ENCODE measurements at regions not wholly inside any gene's neighbourhood (a gene's known extent, or its start where the extent isn't known, plus 50 kb on each side); places are given as distances from the start of the nearest gene placed in this dataset.
"Not testable (repeated sequence)": the region's sequence is repeated elsewhere in the genome, so short reads cannot be mapped to it uniquely, and the experiment has no call there.

DNA sequence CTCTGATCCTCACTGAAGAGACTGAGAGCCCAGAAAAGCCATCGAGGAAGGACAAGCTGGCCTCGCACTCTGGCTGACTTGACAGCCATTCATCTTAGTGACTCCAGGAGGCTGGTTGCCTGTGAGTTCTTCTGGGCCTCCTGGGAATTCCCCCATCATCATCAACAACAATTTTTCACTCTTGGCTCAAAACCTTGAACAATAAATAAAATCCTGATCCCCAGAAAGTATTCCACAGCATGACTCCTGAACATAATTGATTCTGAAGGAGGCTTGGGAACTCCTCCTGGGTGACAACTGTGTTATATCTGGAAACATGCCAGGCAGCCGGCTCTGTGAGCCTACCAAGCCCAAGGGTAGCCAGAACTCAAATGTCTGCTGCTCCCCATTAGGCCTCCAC, 188.6 kb downstream of the SHQ1 start:
- DNase-seq, result no peak

DNA sequence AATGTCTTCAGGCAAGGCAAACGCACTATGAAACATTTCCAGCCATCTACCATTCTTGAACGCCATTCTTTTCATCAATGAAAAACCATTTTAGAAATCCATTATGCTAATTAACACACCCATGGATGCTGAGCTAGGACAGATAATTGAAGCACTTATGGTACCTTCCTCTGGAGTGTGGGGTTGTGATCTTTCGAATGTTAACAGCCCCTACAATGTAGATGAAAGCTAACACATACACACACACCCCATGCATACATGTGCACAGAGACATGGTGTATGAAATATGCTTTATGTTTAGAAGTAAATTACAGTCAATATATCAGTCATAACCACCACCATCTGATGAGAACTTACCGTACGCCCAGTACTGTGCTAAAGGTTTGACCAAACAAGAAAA, 189.1 kb downstream of the SHQ1 start:
- no peak for DNase-seq

- no peak for DNase-seq
Measured at GRCh38 chr3:72658466-72659100, 189.7 kb downstream of the SHQ1 start.

DNA sequence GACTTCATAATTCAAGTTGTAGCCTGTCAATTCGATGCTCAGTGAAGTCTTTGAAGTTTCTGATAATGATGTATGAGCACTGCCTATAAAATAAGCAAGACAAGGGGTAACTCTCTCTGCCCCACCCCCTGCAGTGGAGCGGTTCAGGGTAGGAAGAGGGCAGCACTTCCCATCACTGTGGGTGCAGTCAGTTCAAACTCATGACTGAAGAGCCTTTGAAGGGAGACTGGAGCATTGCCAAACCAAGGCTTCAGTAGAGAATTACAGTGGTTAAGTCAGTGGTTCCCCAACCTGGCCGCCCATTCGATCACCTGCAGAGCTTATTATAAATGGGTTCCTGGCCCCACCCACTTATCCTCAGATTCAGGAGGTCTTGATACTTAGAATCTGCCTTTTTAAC, 190.6 kb downstream of the SHQ1 start:
- no peak for DNase-seq

DNA sequence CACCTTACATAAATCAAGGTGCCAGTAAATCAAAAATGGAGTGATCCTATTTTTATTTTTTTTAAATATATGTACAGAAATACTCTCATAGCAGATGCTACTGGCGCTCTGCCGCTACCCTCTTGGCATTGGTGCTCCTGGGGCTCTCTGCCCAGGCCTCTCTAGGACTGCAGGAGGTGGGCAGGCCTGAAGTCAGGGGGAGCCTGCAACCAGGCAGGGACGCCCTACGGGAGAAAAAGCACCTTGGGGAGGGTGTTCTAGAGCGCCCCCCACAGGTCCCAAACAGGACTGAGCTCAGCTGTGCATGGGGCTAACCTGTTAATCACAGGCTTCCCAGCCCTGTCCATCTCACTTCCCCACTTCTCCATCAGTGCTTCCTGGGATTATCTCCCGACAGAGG, 192.5 kb downstream of the SHQ1 start:
- peak; percentile 54 for DNase-seq

DNA sequence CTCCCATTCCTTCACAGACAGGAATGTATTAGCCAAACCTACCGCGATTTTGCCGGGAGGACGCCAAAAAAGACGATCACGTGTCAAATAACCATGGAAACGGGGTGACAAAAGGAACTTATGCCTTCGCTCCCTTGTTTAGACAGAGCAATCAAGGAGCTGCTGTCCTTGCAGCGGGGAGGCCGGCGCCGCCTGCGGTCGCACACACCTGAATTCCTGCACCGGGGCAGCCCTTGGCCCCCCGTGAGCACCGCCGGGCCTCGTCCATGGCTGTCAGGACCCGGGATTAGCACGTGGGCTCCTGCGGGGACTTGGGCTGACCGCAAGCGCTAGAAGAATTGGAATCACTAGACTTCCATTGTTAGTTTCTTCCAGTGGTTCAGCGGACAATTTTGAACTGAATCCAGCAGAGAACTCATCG, 193.1 kb downstream of the SHQ1 start:
- no peak for DNase-seq

- no peak for DNase-seq
Measured at GRCh38 chr3:72652395-72652794, 195.8 kb downstream of the SHQ1 start.

GRCh38 chr3:72651498-72651897, 196.7 kb downstream of the SHQ1 start:
- no peak for DNase-seq

DNA sequence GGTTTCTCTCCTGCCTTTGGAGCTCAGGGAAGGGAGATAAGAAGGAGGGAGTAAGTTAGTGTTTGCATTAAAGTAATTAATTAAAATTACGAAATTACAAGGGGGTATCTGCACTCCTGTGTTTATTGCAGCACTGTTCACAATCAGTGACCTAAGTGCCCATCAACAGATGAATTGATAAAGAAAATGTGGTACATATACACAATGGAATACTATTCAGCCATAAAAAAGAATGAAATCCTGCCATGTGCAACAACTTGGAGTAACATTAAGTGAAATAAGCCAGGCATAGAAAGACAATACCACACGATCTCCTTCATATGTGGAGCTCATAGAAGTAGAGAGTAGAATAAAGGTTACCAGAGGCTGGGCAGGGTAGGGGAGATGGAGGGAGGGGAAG, 202.0 kb downstream of the SHQ1 start:
- DNase-seq, result no peak

- DNase-seq, result not testable (repeated sequence)
Measured at GRCh38 chr3:72643635-72644034, 204.6 kb downstream of the SHQ1 start.

DNA sequence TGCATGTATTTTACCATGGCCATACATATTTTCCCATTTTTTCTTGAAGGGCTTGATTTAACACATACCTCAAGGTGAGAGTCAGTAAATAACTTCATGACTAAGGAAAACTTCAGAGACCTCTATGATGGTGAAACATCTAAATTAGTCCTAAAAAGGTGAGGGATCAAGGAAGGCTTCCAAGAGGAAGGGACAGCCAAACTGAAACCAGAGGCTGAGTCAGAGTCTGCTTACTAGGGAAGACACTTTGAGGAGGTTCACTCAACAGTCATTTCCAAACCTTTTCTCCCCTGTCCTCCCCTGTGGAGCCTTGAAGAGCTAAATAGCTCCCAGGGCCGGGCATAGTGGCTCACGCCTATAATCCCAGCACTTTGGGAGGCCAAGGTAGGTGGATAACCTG, 206.6 kb downstream of the SHQ1 start:
- no peak for DNase-seq

GRCh38 chr3:72641072-72641471, 207.2 kb downstream of the SHQ1 start:
- DNase-seq, result no peak

GRCh38 chr3:72636969-72637597, 211.2 kb downstream of the SHQ1 start:
- no peak for DNase-seq

DNA sequence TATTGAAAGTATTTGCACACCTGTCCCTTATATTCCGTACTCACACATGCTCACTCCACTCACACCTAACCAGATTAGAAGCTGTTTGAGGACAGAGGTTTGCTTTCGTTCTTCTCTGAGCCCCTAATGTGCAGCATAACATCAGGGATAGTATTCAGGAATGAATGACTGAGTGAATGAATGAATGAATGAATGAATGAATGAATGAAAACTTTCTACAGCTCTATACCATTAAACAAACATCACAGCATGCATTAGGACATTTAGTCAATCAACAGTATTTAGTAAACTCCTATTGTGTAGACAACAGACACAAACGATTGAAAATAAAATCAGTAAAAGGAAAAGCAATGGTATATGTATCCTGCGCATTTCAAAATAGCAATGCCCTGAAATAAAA, 212.7 kb downstream of the SHQ1 start:
- no peak for DNase-seq

GRCh38 chr3:72634128-72634527, 214.1 kb downstream of the SHQ1 start:
- DNase-seq, result no peak

- DNase-seq, result no peak
Measured at GRCh38 chr3:72633534-72633933, 214.7 kb downstream of the SHQ1 start.

DNA sequence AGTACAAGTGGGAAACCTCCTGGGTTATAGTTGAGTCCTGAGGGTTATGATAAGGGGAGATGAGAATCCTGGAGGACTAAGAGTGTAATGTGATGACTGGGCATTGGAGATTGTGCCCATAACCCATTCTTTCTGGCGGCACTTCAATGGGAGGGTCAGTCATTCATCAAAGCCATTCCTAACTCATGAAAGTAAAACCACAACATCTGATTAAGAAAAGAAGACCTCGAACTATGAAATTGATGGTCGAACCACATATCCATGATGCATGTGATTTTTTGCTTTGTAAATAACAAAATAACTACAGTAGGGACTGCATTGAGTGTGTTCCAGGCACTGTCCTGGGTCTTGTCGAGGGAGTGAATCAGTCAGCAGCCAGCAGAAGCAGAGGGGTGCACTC, 215.1 kb downstream of the SHQ1 start:
- no peak for DNase-seq

DNA sequence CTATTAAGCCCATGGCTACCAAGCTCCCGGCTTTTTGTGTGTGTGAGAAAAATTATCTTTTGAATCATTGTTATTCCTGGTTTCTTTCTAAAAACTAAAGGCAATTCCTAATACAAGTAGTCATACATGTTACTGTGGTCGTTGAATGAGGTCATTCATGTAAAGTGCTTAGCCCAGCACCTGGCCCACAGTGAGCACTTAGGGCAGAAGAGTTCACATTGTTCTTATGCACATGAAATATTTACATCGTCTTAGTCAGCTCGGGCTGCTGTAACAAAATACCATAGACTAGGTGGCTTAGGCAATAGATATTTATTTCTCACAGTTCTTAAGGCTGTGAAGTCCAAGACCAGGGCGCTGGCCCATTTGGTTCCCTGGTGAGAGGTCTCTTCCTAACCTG, 216.1 kb downstream of the SHQ1 start:
- no peak for DNase-seq

DNA sequence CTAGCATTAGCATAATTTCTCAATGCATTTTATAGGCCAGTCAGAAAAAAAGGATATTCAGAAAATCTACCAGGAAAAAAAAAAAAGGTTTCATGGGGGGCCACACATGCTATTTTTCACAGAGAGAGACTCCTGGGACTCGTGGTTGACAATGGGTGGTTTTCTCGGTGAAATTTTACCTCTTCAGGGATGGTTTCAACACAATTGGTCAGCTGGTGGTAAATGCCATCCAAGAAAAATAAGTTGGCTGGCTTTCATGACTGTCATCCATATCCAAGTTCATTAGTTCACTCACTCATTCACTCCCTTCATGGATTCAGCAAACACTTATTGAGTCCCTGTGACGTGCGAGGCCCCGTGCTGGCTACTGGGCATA, 217.3 kb downstream of the SHQ1 start:
- no peak for DNase-seq

GRCh38 chr3:72630327-72630968, 217.8 kb downstream of the SHQ1 start:
- no peak for DNase-seq

GRCh38 chr3:72629191-72629631, 219.0 kb downstream of the SHQ1 start:
- no peak for DNase-seq

DNA sequence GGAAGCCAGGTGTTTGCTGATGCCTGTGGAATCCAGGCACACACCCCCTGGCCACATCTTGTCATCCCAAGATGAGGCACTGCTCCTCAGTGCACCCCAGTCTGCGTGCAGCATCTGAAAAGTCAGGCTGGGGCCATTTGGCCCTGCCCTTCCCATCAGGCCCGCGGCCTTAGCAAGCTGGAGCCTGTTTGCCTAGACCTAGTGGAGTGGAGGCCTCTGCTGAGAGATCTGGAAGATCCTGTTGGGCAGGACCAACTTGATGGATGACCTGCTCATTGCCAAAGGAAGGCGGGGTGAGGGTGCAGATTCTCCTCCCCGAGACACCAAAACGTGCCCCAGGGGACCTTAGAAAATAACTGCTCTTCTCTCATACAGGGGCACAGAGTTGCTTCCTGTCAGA, 220.2 kb downstream of the SHQ1 start:
- no peak for DNase-seq

DNA sequence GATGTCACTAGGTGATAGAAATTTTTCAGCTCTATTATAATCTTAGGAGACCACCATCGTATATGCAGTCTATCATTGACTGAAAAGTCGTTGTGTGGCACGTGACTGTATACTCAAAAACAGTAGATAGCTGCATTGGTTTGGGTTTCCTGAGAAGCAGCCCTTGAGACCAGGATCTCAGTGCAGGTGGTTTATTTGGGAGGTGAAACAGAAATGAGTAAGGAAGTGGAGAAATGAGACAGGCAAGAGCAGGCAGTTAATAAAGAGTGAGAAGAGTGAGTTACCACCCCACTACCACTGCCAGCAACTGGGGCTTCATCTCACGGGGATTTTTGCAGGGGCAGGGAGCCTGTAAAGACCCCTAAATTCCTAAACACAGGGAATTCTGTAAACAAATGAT, 221.0 kb downstream of the SHQ1 start:
- no peak for DNase-seq

DNA sequence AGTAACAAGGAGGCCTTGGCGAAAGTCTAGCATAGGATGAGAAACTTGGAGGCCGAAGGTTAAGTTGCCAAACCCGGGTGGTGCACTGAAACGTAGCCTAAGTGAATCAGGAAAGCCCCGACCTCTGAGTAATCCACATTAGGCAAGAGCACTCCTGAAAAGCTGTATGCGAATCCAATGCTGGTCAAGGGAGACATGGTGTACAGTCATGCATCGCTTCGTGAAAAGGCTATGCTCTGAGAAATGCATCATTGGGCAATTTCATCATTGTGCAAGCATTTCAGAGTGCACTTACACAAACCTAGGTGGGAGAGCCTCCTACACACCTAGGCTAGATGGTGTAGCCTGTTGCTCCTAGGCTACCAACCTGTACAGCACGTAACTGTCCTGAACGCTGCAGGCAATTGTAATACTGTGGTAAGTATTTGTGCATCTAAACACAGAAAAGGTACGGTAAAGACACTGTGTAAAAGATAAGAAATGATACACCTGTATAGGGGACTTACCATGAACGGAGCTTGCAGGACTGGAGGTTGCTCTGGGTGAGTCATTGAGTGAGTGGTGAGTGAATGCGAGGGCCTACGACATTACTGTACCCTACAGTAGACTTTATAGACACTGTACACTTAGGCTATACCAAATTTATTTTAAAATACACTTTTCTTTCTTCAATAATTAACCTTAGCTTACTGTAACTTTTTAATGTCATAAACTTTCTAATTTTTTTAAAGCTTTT, 222.5 kb downstream of the SHQ1 start:
- no peak for DNase-seq

Data from 8988T (cell line).